Psoas muscle (tissue), 7 donors: ENCODE measurements at regions not wholly inside any gene's neighbourhood (a gene's known extent, or its start where the extent isn't known, plus 50 kb on each side); places are given as distances from the start of the nearest gene placed in this dataset.
A peak's percentile ranks its signal among the peaks of the same experiment; 100 is the strongest.

Experiments used
- ATAC-seq, 4 donors: fragments of 200-7000 bp; cut with Tn5 transposase; one replicate each; pipeline ENCODE4 v1.9.1; 2020; ENCODE audit warnings: moderate library complexity in 3 of 4, mild to moderate bottlenecking in 2 of 4
- DNase-seq, 2 donors: peaks; one replicate each; pipeline ENCODE4 v3.0.0-alpha.2; 2020
- H3K27ac ChIP-seq: fragments of 200-600 bp; one replicate; pipeline ENCODE4 v1.8.0; 2022
- H3K27me3 ChIP-seq, 3 donors: fragments of 200-600 bp in 1 of 3; one replicate each; pipeline versions ENCODE4 v1.6.1 to v1.8.0; 2013 to 2022; ENCODE audit warnings: low read length in 2 of 3, mild to moderate bottlenecking in 2 of 3, moderate library complexity in 1 of 3; ENCODE audit not compliant: insufficient read depth in 3 of 3
- H3K36me3 ChIP-seq, 2 donors: fragments of 200-600 bp in 1 of 2; one replicate each; pipeline versions ENCODE4 v1.6.1 to v1.8.0; 2013 to 2022; ENCODE audit warnings: low read depth in 1 of 2, mild to moderate bottlenecking in 1 of 2, moderate library complexity in 1 of 2; ENCODE audit not compliant: insufficient read depth in 1 of 2
- H3K4me1 ChIP-seq: fragments of 200-600 bp; one replicate; pipeline ENCODE4 v1.8.0; 2022
- H3K4me3 ChIP-seq: fragments of 200-600 bp; one replicate; pipeline ENCODE4 v1.8.0; 2022; ENCODE audit warnings: mild to moderate bottlenecking
- H3K9me3 ChIP-seq: fragments of 200-600 bp; one replicate; pipeline ENCODE4 v1.8.0; 2022
- CTCF ChIP-seq: fragments of 200-600 bp; IDR thresholded peaks from one replicate; pipeline ENCODE4 v1.8.0; 2022; ENCODE audit warnings: antibody characterized with exemption
- WGBS, 3 donors: extraction: QIAGEN DNeasy Blood & Tissue Kit; methylation state at CpG; one replicate each; pipeline versions ENCODE4 v1.1.6 to v1.1.7; 2013; 5-methylcytosine and 5-hydroxymethylcytosine counted together
- intact Hi-C, 2 donors: fragments of 100-400 bp; cut with DNase I; formaldehyde crosslinking; loops; one replicate each; pipeline versions ENCODE4 v1.11.0 to v1.14.2; 2022
- donor health status: healthy with polysubstance abuse.
- donor health status: DM: no; HTN: no; CAD: no; lungs with moderate emphysema.
- donor health status: Bipolar disorder and iron deficiency.
- donor health status: healthy.
- donor health status: DM: yes; HTN: yes; CAD: no.
- donor health status: DM: no; HTN: no; CAD: no.
- donor health status: DM: yes; HTN: yes; CAD: no.

- no peak for TF ChIP-seq CTCF
- H3K27ac ChIP-seq, result no peak overlapping the region
- no peak for ATAC-seq
- 93 to 94% (median 93%) methylated on average over 13 of the region's 13 CpGs for WGBS, 3 donors
- no peaks in the 10 kb centered on the region for H3K27me3 ChIP-seq
- intact Hi-C loops, result no loop called here
- H3K4me1 ChIP-seq, result no peaks in the 10 kb centered on the region
- H3K36me3 ChIP-seq, result no peaks in the 10 kb centered on the region
- peak in 1 of 2 donors; percentile 32 for DNase-seq
- no peaks in the 10 kb centered on the region for H3K9me3 ChIP-seq
- H3K4me3 ChIP-seq, result no peak overlapping the region
These were observed 714.6 kb downstream of the CDH9 start for GRCh38 chr5:26323794-26324193.

- 71 to 75% (median 73%) methylated on average over 2 of the region's 2 CpGs for WGBS, 3 donors
- no peak for DNase-seq
- Histone ChIP-seq H3K27me3 (no peaks in the 10 kb centered on the region), H3K9me3 (no peaks in the 10 kb centered on the region), H3K4me3 (no peak overlapping the region), H3K4me1 (no peaks in the 10 kb centered on the region), H3K36me3 (no peaks in the 10 kb centered on the region), H3K27ac (no peak overlapping the region)
- TF ChIP-seq CTCF, result no peak
- ATAC-seq, result no peak
- intact Hi-C loops, result no loop called here
These were observed 717.1 kb downstream of the CDH9 start for GRCh38 chr5:26321278-26321677.

- Histone ChIP-seq H3K4me1 (no peaks in the 10 kb centered on the region), H3K27ac (no peak overlapping the region)
- TF ChIP-seq CTCF, result no peak
These were observed 728.0 kb downstream of the CDH9 start for GRCh38 chr5:26310415-26310814.

GRCh38 chr5:26295541-26295940, 742.8 kb downstream of the CDH9 start:
- intact Hi-C loops, result no loop called here
- TF ChIP-seq CTCF, result no peak
- 79 to 90% (median 80%) methylated on average over 1 of the region's 1 CpG for WGBS, 3 donors

More at GRCh38 chr5:26310415-26310814, 728.0 kb downstream of the CDH9 start:
- DNase-seq (no peak), ATAC-seq (no peak)
- Histone ChIP-seq H3K36me3 (no peaks in the 10 kb centered on the region), H3K27me3 (no peaks in the 10 kb centered on the region), H3K9me3 (no peaks in the 10 kb centered on the region), H3K4me3 (no peak overlapping the region)
- WGBS, 3 donors, result 56 to 61% (median 59%) methylated on average over 2 of the region's 2 CpGs
- intact Hi-C loops, result no loop called here

GRCh38 chr5:26282190-26282589, 756.2 kb downstream of the CDH9 start:
- ATAC-seq, result no peak
- H3K4me3 ChIP-seq, result no peak overlapping the region
- no peaks in the 10 kb centered on the region for H3K27me3 ChIP-seq
- no peak for DNase-seq
- intact Hi-C loops, result no loop called here
- H3K4me1 ChIP-seq, result no peaks in the 10 kb centered on the region
- H3K9me3 ChIP-seq, result no peaks in the 10 kb centered on the region
- 72 to 86% (median 85%) methylated on average over 1 of the region's 1 CpG for WGBS, 3 donors
- H3K36me3 ChIP-seq, result no peaks in the 10 kb centered on the region
- no peak overlapping the region for H3K27ac ChIP-seq
- TF ChIP-seq CTCF, result no peak

More at GRCh38 chr5:26295541-26295940, 742.8 kb downstream of the CDH9 start:
- Histone ChIP-seq H3K4me3 (no peak overlapping the region), H3K4me1 (no peaks in the 10 kb centered on the region), H3K9me3 (no peaks in the 10 kb centered on the region), H3K27me3 (no peaks in the 10 kb centered on the region), H3K27ac (no peak overlapping the region), H3K36me3 (no peaks in the 10 kb centered on the region)
- no peak for DNase-seq
- ATAC-seq, result no peak
